ENCODE measurements at regions not wholly inside any gene's neighbourhood (a gene's known extent, or its start where the extent isn't known, plus 50 kb on each side); places are given as distances from the start of the nearest gene placed in this dataset.
A peak's percentile ranks its signal among the peaks of the same experiment; 100 is the strongest.

DNA sequence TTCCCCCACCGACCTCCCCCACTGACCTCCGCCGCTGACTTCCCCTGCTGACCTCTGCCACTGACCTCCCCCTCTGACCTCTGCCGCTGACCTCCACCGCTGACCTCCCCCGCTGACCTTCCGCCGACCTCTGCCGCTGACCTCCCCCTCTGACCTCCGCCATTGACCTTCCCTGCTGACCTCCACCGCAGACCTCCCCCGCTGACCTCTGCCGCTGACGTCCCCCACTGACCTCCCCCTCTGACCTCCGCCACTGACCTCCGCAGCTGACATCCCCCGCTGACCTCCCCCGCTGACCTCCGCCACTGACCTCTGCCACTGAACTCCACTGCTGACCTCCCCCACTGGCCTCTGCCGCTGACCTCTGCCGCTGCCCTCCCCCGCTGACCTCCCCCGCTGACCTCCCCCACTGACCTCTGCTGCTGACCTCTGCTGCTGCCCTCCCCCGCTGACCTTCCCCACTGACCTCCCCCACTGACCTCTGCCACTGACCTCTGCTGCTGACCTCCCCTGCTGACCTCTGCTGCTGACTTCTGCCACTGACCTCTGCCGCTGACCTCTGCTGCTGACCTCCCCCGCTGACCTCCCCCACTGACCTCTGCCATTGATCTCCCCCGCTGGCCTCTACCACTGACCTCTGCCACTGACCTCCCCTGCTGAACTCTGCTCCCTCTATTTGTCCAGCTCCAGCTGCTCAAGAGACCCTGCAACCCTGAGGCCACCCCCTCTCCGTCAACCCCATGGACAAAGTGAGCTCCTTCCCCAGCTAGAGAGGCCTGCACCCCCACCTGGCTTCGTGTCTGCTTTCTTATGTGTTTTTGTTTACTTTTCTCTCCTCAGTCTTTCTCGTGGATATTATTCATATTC, 91.4 kb upstream of the AFDN start (continued):
- TF ChIP-seq, protein P1, sequence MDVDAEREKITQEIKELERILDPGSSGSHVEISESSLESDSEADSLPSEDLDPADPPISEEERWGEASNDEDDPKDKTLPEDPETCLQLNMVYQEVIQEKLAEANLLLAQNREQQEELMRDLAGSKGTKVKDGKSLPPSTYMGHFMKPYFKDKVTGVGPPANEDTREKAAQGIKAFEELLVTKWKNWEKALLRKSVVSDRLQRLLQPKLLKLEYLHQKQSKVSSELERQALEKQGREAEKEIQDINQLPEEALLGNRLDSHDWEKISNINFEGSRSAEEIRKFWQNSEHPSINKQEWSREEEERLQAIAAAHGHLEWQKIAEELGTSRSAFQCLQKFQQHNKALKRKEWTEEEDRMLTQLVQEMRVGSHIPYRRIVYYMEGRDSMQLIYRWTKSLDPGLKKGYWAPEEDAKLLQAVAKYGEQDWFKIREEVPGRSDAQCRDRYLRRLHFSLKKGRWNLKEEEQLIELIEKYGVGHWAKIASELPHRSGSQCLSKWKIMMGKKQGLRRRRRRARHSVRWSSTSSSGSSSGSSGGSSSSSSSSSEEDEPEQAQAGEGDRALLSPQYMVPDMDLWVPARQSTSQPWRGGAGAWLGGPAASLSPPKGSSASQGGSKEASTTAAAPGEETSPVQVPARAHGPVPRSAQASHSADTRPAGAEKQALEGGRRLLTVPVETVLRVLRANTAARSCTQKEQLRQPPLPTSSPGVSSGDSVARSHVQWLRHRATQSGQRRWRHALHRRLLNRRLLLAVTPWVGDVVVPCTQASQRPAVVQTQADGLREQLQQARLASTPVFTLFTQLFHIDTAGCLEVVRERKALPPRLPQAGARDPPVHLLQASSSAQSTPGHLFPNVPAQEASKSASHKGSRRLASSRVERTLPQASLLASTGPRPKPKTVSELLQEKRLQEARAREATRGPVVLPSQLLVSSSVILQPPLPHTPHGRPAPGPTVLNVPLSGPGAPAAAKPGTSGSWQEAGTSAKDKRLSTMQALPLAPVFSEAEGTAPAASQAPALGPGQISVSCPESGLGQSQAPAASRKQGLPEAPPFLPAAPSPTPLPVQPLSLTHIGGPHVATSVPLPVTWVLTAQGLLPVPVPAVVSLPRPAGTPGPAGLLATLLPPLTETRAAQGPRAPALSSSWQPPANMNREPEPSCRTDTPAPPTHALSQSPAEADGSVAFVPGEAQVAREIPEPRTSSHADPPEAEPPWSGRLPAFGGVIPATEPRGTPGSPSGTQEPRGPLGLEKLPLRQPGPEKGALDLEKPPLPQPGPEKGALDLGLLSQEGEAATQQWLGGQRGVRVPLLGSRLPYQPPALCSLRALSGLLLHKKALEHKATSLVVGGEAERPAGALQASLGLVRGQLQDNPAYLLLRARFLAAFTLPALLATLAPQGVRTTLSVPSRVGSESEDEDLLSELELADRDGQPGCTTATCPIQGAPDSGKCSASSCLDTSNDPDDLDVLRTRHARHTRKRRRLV (CRISPR knock-in tag; IDR thresholded peaks at IDR 0.05) = no peak
- peak; percentile 94 for TF ChIP-seq TRIM24 (CRISPR knock-in tag; IDR thresholded peaks at IDR 0.05)
- TF ChIP-seq, protein P2, sequence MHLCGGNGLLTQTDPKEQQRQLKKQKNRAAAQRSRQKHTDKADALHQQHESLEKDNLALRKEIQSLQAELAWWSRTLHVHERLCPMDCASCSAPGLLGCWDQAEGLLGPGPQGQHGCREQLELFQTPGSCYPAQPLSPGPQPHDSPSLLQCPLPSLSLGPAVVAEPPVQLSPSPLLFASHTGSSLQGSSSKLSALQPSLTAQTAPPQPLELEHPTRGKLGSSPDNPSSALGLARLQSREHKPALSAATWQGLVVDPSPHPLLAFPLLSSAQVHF (CRISPR knock-in tag; IDR thresholded peaks at IDR 0.05) = 0 out of 2 replicates have a peak, but pooled peaks have one; percentile 51
- peak; percentile 22; the same call in 1 of the 2 replicates for TF ChIP-seq HNRNPL (IDR thresholded peaks at IDR 0.05; ENCODE audit: low read depth, low read length)
- TF ChIP-seq PHF8 (CRISPR knock-in tag; IDR thresholded peaks at IDR 0.05) = no peak
- TF ChIP-seq ZNF256 (CRISPR knock-in tag; conservative IDR thresholded peaks at IDR 0.05) = no peak
- peak; percentile 84; the same call in 1 of the 2 replicates for TF ChIP-seq ZNF605 (CRISPR knock-in tag; IDR thresholded peaks at IDR 0.05)
- TF ChIP-seq SIX1 (CRISPR knock-in tag; IDR thresholded peaks at IDR 0.05; ENCODE audit: borderline replicate concordance) = no peak
- no peak for TF ChIP-seq SP1 (IDR thresholded peaks at IDR 0.05)
- TF ChIP-seq SP1 (CRISPR knock-in tag; IDR thresholded peaks at IDR 0.05) = no peak
- no peak for TF ChIP-seq ZNF749 (CRISPR knock-in tag; IDR thresholded peaks at IDR 0.05; ENCODE audit: borderline replicate concordance)
- TF ChIP-seq ZNF224 (CRISPR knock-in tag; IDR thresholded peaks at IDR 0.05) = 0 out of 2 replicates have a peak, but pooled peaks have one; percentile 31
- TF ChIP-seq, protein P3, sequence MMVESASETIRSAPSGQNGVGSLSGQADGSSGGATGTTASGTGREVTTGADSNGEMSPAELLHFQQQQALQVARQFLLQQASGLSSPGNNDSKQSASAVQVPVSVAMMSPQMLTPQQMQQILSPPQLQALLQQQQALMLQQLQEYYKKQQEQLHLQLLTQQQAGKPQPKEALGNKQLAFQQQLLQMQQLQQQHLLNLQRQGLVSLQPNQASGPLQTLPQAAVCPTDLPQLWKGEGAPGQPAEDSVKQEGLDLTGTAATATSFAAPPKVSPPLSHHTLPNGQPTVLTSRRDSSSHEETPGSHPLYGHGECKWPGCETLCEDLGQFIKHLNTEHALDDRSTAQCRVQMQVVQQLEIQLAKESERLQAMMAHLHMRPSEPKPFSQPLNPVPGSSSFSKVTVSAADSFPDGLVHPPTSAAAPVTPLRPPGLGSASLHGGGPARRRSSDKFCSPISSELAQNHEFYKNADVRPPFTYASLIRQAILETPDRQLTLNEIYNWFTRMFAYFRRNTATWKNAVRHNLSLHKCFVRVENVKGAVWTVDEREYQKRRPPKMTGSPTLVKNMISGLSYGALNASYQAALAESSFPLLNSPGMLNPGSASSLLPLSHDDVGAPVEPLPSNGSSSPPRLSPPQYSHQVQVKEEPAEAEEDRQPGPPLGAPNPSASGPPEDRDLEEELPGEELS (CRISPR knock-in tag; IDR thresholded peaks at IDR 0.05) = no peak; the same call in 1 of the 2 replicates
- TF ChIP-seq LCORL (IDR thresholded peaks at IDR 0.05) = no peak
- TF ChIP-seq LCORL (CRISPR knock-in tag; IDR thresholded peaks at IDR 0.05) = peak; percentile 90
- TF ChIP-seq ZBTB21 (CRISPR knock-in tag; IDR thresholded peaks at IDR 0.05) = no peak
- TF ChIP-seq ZNF343 (CRISPR knock-in tag; IDR thresholded peaks at IDR 0.05) = no peak
- no peak for TF ChIP-seq TOE1 (CRISPR knock-in tag; IDR thresholded peaks at IDR 0.05)
- TF ChIP-seq YY1 (IDR thresholded peaks at IDR 0.05; ENCODE audit: insufficient read depth, insufficient replicate concordance, low read depth, low read length) = peak; percentile 68
- no peak for TF ChIP-seq MAF1 (CRISPR knock-in tag; IDR thresholded peaks at IDR 0.05; ENCODE audit: borderline replicate concordance)
- TF ChIP-seq SAFB2 (CRISPR knock-in tag; IDR thresholded peaks at IDR 0.05; ENCODE audit: borderline replicate concordance, low read depth) = peak; percentile 89
- no peak for TF ChIP-seq GATAD1 (CRISPR knock-in tag; IDR thresholded peaks at IDR 0.05)
- TF ChIP-seq ZFP37 (CRISPR knock-in tag; IDR thresholded peaks at IDR 0.05; ENCODE audit: borderline replicate concordance) = no peak
- no peak for TF ChIP-seq MIER3 (CRISPR knock-in tag; IDR thresholded peaks at IDR 0.05; ENCODE audit: borderline replicate concordance)
- no peak for TF ChIP-seq MLLT10 (CRISPR knock-in tag; IDR thresholded peaks at IDR 0.05)
